ENCODE measurements at regions not wholly inside any gene's neighbourhood (a gene's known extent, or its start where the extent isn't known, plus 50 kb on each side); places are given as distances from the start of the nearest gene placed in this dataset.
"Not testable (repeated sequence)": the region's sequence is repeated elsewhere in the genome, so short reads cannot be mapped to it uniquely, and the experiment has no call there.

GRCh38 chr6:27633221-27633688 is 160.3 kb upstream of the ZNF184 start:
- H3K4me2 ChIP-seq (ENCODE audit: low read depth, low read length); H3K9ac ChIP-seq (ENCODE audit: insufficient read depth, low read depth, low read length); H3K9me3 ChIP-seq (ENCODE audit: low read length); H3K36me3 ChIP-seq (replicated peaks in 1 of 2; ENCODE audit: control insufficient read depth in 1 of 2, insufficient read depth in 2 of 2, low read length in 2 of 2); H3K27ac ChIP-seq (ENCODE audit: extremely low read length, insufficient read depth, low read length); H3K79me2 ChIP-seq (ENCODE audit: insufficient read depth, low read length); BruUV-seq (replicated peaks); in situ Hi-C loops (cut with HindIII; ENCODE audit: extremely low pct_ligation_motif_present, low pct_unique_long_range_greater_than_20kb); FAIRE-seq; H4K20me1 ChIP-seq (ENCODE audit: insufficient read depth, low read length); POLR2A ChIA-PET; H3K27me3 ChIP-seq (ENCODE audit: control insufficient read depth in 1 of 2, insufficient read depth in 2 of 2, low read length in 2 of 2); H3K4me3 ChIP-seq (replicated peaks in 1 of 3; ENCODE audit: insufficient read depth in 1 of 3, low read depth in 2 of 3, low read length in 3 of 3); H2AFZ ChIP-seq (ENCODE audit: low read length); ATAC-seq; intact Hi-C loops (cut with micrococcal nuclease; ENCODE audit: unreplicated experiment): not testable (repeated sequence)
- TF ChIP-seq FOSL2 (CRISPR knock-in tag; IDR thresholded peaks at IDR 0.05) = peak; percentile 50
- peak; percentile 28 for DNase-seq (ENCODE audit: low spot score)
- CTCF ChIA-PET (ENCODE audit: low intra/inter-chr PET ratio, low total read pairs) = interaction anchor here (0.6 kb wide), 1 partner anchor 212 kb away, joined by 3 read pairs; no protein-coding TSS in a partner anchor
- peaks cover 20% of the 10 kb centered on the region for H3K4me1 ChIP-seq (ENCODE audit: insufficient read depth, low read length)
- WGBS (ENCODE audit: low lambda C conversion rate) = 42% methylated on average over 4 of the region's 4 CpGs

GRCh38 chr6:27631609-27631916 is 158.7 kb upstream of the ZNF184 start:
- Histone ChIP-seq H3K9me3 (ENCODE audit: low read length) (no peaks in the 10 kb centered on the region), H3K9ac (ENCODE audit: insufficient read depth, low read depth, low read length) (no peak overlapping the region), H2AFZ (ENCODE audit: low read length) (no peak overlapping the region), H3K4me1 (ENCODE audit: insufficient read depth, low read length) (peaks cover 20% of the 10 kb centered on the region), H3K27ac (ENCODE audit: extremely low read length, insufficient read depth, low read length) (no peak overlapping the region), H3K27me3 (ENCODE audit: control insufficient read depth in 1 of 2, insufficient read depth in 2 of 2, low read length in 2 of 2) (peaks cover 0 to 8% of the 10 kb centered on the region in 2 experiments; a peak in 3 of 5 replicates), H3K4me2 (ENCODE audit: low read depth, low read length) (peak overlapping the region; percentile 79), H3K4me3 (replicated peaks in 1 of 3; ENCODE audit: insufficient read depth in 1 of 3, low read depth in 2 of 3, low read length in 3 of 3) (peak overlapping the region in 1 of 3 experiments; percentile 66; a peak in 1 of 6 replicates), H3K79me2 (ENCODE audit: insufficient read depth, low read length) (no peaks in the 10 kb centered on the region), H4K20me1 (ENCODE audit: insufficient read depth, low read length) (no peaks in the 10 kb centered on the region), H3K36me3 (replicated peaks in 1 of 2; ENCODE audit: control insufficient read depth in 1 of 2, insufficient read depth in 2 of 2, low read length in 2 of 2) (no peaks in the 10 kb centered on the region)
- no TSS peak for BruUV-seq (replicated peaks)
- intact Hi-C loops (cut with micrococcal nuclease; ENCODE audit: unreplicated experiment) (loop anchor here (1.0 kb wide), 1 partner anchor 41 kb away; no protein-coding TSS in a partner anchor), in situ Hi-C loops (cut with HindIII; ENCODE audit: extremely low pct_ligation_motif_present, low pct_unique_long_range_greater_than_20kb) (no loop called here)
- ChIA-PET POLR2A (interaction anchor here (1.1 kb wide), 1 partner anchor 179 kb away, joined by 3 read pairs; a partner anchor contains a TSS), CTCF (ENCODE audit: low intra/inter-chr PET ratio, low total read pairs) (no interaction called here)
- ATAC-seq (peak; percentile 13; the same call in 1 of the 3 replicates), DNase-seq (ENCODE audit: low spot score) (no peak), FAIRE-seq (no peak)
- 24% methylated on average over 1 of the region's 1 CpG for WGBS (ENCODE audit: low lambda C conversion rate)
- TF ChIP-seq TMF1 (CRISPR knock-in tag; IDR thresholded peaks at IDR 0.05; ENCODE audit: low read depth) (0 out of 2 replicates have a peak, but pooled peaks have one; percentile 2), MAZ (IDR thresholded peaks at IDR 0.05; ENCODE audit: borderline replicate concordance, low read depth, low read length) (no peak), MAZ (CRISPR knock-in tag; IDR thresholded peaks at IDR 0.05; ENCODE audit: low read depth) (0 out of 2 replicates have a peak, but pooled peaks have one; percentile 6), MYC (CRISPR knock-in tag; IDR thresholded peaks at IDR 0.05; ENCODE audit: borderline replicate concordance) (no peak), PAWR (CRISPR knock-in tag; IDR thresholded peaks at IDR 0.05; ENCODE audit: borderline replicate concordance) (no peak), ZNF776 (CRISPR knock-in tag; IDR thresholded peaks at IDR 0.05) (0 out of 2 replicates have a peak, but pooled peaks have one; percentile 2), CHD4 (IDR thresholded peaks at IDR 0.05; ENCODE audit: borderline replicate concordance, low read length) (0 out of 2 replicates have a peak, but pooled peaks have one; percentile 65), ZNF329 (CRISPR knock-in tag; IDR thresholded peaks at IDR 0.05; ENCODE audit: low read depth) (no peak), ZNF205 (CRISPR knock-in tag; IDR thresholded peaks at IDR 0.05) (peak; percentile 5; the same call in 1 of the 2 replicates), SSRP1 (CRISPR knock-in tag; IDR thresholded peaks at IDR 0.05) (peak; percentile 55; the same call in 1 of the 2 replicates), ZNF432 (CRISPR knock-in tag; IDR thresholded peaks at IDR 0.05; ENCODE audit: borderline replicate concordance) (no peak), YEATS2 (CRISPR knock-in tag; IDR thresholded peaks at IDR 0.05; ENCODE audit: borderline replicate concordance) (peak; percentile 6; the same call in 1 of the 2 replicates), RARG (CRISPR knock-in tag; IDR thresholded peaks at IDR 0.05; ENCODE audit: low read depth) (no peak), ZIK1 (CRISPR knock-in tag; IDR thresholded peaks at IDR 0.05; ENCODE audit: borderline replicate concordance, low read depth) (no peak), ZNF883 (CRISPR knock-in tag; IDR thresholded peaks at IDR 0.05; ENCODE audit: not compliant biosample characterization) (no peak), REPIN1 (CRISPR knock-in tag; IDR thresholded peaks at IDR 0.05; ENCODE audit: borderline replicate concordance, low read depth) (no peak)

Data from HepG2 (cell line).